T-helper 1 cell treated with Interleukin-12 subunit alpha and Interleukin-12 subunit beta and Interleukin-4 antibody, amounts not matched to agents 30 ng/mL and 1 ng/mL, for 36 hours (primary cell): ENCODE measurements at regions not wholly inside any gene's neighbourhood (a gene's known extent, or its start where the extent isn't known, plus 50 kb on each side); places are given as distances from the start of the nearest gene placed in this dataset.
"Not testable (repeated sequence)": the region's sequence is repeated elsewhere in the genome, so short reads cannot be mapped to it uniquely, and the experiment has no call there.

Experiments
- intact Hi-C: fragments of 100-400 bp; cut with micrococcal nuclease; formaldehyde crosslinking; loops from one replicate; pipeline ENCODE4 v1.15.1; 2024

DNA sequence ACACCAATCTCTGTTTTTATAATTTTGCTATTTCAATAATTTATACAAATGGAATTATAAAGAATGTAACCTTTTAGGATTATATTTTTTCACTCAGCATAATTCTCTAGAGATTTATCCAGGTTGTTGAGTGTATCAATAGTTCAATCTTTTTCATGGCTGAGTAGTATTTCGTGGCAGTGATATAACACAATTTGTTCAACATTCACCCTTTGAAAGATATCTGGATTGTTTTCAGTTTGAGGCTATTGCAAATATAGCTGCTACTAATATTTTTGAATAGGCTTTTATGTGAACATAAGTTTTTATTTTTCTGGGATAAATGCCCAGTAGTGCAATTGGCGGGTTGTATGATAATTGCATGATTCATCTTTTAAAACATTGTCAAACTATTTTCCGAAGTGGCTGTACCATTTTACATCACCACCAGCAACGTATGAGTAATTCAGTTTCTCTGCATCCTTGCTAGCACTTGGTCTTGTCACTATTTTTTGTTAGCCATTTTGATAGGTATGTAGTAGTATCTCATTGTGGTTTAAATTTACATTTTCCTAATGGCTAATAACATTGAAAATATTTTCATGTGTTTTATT, 55.6 kb upstream of the ABCD3 start:
- intact Hi-C loops, result no loop called here

- intact Hi-C loops, result no loop called here
These were observed 59.3 kb upstream of the ABCD3 start for GRCh38 chr1:94358630-94359599.

DNA sequence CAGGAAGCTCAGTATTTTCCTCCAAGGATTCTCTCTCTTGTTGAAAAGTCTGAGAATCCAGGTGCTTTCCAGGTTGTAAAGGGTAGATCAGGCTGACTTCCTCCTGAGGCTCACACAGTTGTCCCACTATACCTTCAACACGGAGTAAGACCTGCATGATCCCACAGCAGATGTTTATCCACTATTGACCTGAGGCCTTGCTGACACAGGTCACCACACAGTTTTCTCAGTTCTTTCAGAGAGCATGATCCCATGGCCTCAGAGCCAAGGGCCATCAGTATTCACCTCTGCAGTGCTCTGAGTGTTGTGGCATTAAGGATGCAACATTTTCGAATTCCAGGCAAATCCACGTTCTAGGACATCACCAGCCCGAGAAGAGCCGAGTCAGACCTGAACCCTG, 60.5 kb upstream of the ABCD3 start:
- intact Hi-C loops, result no loop called here

GRCh38 chr1:94355485-94355980, 62.7 kb upstream of the ABCD3 start:
- intact Hi-C loops, result no loop called here

- intact Hi-C loops, result no loop called here
These were observed 66.7 kb upstream of the ABCD3 start for GRCh38 chr1:94351481-94351880.

DNA sequence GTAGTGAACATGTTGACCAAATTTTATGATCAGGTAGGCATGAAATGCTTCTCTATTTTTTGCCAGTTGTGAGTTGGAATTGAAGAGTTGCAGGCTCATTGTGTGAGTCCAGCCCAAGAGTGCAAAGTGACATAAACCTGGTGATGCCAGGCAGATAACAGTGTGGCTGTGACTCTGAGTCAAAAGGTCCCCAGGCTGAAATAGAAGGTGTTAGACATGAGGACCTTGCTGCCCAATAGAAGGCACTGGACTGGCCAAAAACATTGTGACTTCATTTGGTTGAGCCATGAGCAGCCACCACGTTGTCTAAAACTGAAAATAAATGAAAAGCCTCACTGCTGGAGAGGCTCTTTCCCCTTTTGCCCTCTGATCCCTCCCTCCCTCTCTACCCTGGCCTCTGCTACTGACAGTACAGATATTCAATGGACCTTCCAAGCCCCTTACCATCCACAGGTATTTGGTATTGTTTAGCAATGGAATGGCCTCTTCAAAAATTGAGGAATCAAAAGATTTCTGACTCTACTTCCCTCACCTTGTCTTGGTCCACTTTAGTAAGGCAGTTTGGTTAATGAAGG, 67.8 kb upstream of the ABCD3 start:
- intact Hi-C loops, result no loop called here

GRCh38 chr1:94349853-94350252, 68.3 kb upstream of the ABCD3 start:
- intact Hi-C loops, result no loop called here

- intact Hi-C loops, result not testable (repeated sequence)
These were observed 69.8 kb upstream of the ABCD3 start for GRCh38 chr1:94348386-94348785.

GRCh38 chr1:94345148-94345721, 73.0 kb upstream of the ABCD3 start:
- intact Hi-C loops, result no loop called here

GRCh38 chr1:94342416-94342815, 75.8 kb upstream of the ABCD3 start:
- intact Hi-C loops, result no loop called here

- intact Hi-C loops, result loop anchor here (5.0 kb wide), 1 partner anchor 123 kb away; no protein-coding TSS in a partner anchor
These were observed 78.8 kb upstream of the ABCD3 start for GRCh38 chr1:94339206-94339927.

DNA sequence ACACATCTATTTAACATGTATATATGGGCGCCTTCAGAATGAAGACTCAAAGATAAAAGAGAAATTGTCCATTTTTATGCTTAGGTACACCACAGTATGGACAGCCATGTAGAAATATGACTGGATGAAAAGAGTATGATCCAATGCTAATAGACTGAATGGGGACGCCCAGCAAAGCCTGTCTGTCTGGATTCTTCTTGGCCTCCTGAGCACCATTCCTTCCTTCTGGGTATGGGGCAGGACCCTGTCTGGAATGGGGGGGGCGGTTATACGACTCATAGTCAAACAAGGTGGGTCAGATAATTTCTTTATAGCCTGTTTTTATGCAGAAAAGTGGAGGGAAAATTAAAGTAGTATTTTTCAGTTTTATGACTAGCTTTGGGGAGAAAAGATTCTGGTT, 81.2 kb upstream of the ABCD3 start:
- intact Hi-C loops, result loop anchor here (1.0 to 5.0 kb wide), 3 partner anchors 125 to 292 kb away; no protein-coding TSS in a partner anchor

GRCh38 chr1:94335950-94336349, 82.2 kb upstream of the ABCD3 start:
- intact Hi-C loops, result loop anchor here (1.0 to 5.0 kb wide), 3 partner anchors 126 to 291 kb away; no protein-coding TSS in a partner anchor

GRCh38 chr1:94335447-94335846, 82.7 kb upstream of the ABCD3 start:
- intact Hi-C loops, result loop anchor here (5.0 kb wide), 1 partner anchor 127 kb away; no protein-coding TSS in a partner anchor

GRCh38 chr1:94334764-94335163, 83.4 kb upstream of the ABCD3 start:
- intact Hi-C loops, result loop anchor here (5.0 kb wide), 1 partner anchor 128 kb away; no protein-coding TSS in a partner anchor

DNA sequence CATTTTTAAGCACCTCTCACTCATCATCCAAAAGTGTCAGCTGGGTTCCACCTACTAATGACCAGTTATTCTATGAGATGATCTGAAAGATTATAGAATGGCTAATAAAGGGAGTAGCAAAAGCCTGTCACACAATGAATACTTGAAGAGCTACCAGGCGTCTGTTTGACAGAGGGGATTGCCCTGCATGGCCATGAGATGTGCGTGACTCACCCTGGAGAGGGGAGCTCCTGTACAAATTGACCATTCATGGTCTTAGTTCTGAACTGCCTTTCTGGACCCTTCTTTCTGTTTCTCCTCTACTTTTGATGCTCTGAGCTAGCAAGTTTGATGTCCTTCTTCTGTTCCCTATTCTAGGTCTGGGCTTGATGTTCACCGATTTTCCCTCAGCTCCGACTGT, 85.2 kb upstream of the ABCD3 start:
- intact Hi-C loops, result no loop called here

DNA sequence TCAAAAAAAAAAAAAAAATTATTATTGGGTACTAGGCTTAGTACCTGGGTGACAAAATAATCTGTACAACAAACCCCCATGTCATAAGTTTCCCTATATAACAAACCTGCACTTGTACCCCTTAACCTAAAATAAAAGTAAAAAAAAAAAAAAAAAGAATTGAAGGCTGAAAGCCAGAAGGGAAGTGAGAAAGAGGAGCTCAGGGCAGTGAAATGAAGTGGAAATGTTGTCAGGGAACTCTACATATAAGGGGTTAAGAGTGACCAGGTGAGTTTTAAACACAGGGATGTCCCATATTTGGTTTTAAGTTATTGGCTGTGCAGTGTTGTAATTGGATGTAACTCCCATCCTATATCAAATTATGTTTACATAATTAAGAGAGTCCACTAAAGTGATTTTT, 85.7 kb upstream of the ABCD3 start:
- intact Hi-C loops, result no loop called here

- intact Hi-C loops, result no loop called here
These were observed 88.2 kb upstream of the ABCD3 start for GRCh38 chr1:94329986-94330385.

- intact Hi-C loops, result no loop called here
These were observed 88.9 kb upstream of the ABCD3 start for GRCh38 chr1:94329276-94329675.

GRCh38 chr1:94327001-94327690, 89.8 kb upstream of the ARHGAP29 start:
- intact Hi-C loops, result no loop called here
